ENCODE measurements at regions not wholly inside any gene's neighbourhood (a gene's known extent, or its start where the extent isn't known, plus 50 kb on each side); places are given as distances from the start of the nearest gene placed in this dataset.

DNA sequence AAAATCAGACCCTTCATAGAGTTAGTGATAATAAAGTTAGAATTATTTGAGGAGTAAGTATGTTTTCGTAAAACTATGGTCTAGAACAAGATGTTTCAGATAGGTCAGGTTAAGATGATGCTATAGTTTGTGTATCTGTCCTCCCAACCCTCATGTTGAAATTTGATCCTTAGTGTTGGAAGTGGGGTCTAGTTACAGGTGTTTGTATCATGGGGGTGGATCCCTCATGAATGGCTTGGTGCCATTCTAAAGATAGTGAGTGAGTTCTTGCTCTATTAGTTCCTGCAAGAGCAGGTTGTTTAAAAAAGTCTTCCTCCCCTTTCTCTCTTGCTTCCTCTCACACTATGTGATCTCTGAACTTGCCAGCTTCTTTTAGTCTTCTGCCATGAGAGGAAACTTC lies 707.3 kb upstream of the FOXG1 start:
- TF ChIP-seq, protein P1, sequence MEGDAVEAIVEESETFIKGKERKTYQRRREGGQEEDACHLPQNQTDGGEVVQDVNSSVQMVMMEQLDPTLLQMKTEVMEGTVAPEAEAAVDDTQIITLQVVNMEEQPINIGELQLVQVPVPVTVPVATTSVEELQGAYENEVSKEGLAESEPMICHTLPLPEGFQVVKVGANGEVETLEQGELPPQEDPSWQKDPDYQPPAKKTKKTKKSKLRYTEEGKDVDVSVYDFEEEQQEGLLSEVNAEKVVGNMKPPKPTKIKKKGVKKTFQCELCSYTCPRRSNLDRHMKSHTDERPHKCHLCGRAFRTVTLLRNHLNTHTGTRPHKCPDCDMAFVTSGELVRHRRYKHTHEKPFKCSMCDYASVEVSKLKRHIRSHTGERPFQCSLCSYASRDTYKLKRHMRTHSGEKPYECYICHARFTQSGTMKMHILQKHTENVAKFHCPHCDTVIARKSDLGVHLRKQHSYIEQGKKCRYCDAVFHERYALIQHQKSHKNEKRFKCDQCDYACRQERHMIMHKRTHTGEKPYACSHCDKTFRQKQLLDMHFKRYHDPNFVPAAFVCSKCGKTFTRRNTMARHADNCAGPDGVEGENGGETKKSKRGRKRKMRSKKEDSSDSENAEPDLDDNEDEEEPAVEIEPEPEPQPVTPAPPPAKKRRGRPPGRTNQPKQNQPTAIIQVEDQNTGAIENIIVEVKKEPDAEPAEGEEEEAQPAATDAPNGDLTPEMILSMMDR (IDR thresholded peaks at IDR 0.05), result no peak
- TF ChIP-seq EZH2 (IDR thresholded peaks at IDR 0.05; ENCODE audit: borderline replicate concordance, insufficient read depth, low read depth, low read length, poor library complexity, severe bottlenecking), result no peak
